ENCODE measurements at regions not wholly inside any gene's neighbourhood (a gene's known extent, or its start where the extent isn't known, plus 50 kb on each side); places are given as distances from the start of the nearest gene placed in this dataset.

DNA sequence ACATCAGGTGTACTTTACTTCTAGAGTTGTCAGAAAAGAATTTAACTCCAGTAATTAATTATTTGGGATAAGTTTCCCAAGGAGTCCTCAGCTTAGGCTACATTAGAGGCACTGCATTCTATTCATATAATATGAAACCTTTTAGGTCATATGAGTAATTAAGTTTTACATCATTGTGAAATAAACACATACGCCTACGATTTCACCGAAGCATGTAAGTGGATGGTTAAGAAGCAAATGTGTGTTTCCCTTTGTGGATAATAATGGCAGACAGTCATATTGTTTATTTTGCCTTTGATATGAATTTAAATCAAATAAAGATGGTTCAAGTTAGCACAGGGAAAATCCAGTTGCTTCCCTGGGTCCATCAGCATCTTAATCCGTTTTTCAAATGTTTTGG is 535.9 kb upstream of the ATP11B start:
- Histone ChIP-seq H3K4me3 (ENCODE audit: low read depth in 2 of 2, low read length in 2 of 2) (no peak overlapping the region), H3K27ac (ENCODE audit: low read length) (no peak overlapping the region), H3K36me3 (ENCODE audit: control insufficient read depth, insufficient read depth, low read length) (no peaks in the 10 kb centered on the region), H3K4me1 (ENCODE audit: control insufficient read depth, insufficient read depth, low read length) (no peaks in the 10 kb centered on the region), H3K27me3 (ENCODE audit: control insufficient read depth, insufficient read depth, low read length) (no peaks in the 10 kb centered on the region), H3K9me3 (ENCODE audit: control insufficient read depth, insufficient read depth, low read depth, low read length) (no peaks in the 10 kb centered on the region)
- ChIA-PET CTCF (interaction anchor here (0.6 kb wide), 1 partner anchor 1077 kb away, joined by 6 read pairs; no protein-coding TSS in a partner anchor), POLR2A (no interaction called here)
- ATAC-seq: no peak
- in situ Hi-C loops (cut with HindIII; ENCODE audit: low pct_unique_long_range_greater_than_20kb, low sequenced_read_pairs): no loop called here
- no peak for TF ChIP-seq POLR2AphosphoS5 (IDR thresholded peaks at IDR 0.05; ENCODE audit: low read depth, low read length)
- TF ChIP-seq, protein P1, sequence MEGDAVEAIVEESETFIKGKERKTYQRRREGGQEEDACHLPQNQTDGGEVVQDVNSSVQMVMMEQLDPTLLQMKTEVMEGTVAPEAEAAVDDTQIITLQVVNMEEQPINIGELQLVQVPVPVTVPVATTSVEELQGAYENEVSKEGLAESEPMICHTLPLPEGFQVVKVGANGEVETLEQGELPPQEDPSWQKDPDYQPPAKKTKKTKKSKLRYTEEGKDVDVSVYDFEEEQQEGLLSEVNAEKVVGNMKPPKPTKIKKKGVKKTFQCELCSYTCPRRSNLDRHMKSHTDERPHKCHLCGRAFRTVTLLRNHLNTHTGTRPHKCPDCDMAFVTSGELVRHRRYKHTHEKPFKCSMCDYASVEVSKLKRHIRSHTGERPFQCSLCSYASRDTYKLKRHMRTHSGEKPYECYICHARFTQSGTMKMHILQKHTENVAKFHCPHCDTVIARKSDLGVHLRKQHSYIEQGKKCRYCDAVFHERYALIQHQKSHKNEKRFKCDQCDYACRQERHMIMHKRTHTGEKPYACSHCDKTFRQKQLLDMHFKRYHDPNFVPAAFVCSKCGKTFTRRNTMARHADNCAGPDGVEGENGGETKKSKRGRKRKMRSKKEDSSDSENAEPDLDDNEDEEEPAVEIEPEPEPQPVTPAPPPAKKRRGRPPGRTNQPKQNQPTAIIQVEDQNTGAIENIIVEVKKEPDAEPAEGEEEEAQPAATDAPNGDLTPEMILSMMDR (IDR thresholded peaks at IDR 0.05): no peak
- TF ChIP-seq, protein P2, sequence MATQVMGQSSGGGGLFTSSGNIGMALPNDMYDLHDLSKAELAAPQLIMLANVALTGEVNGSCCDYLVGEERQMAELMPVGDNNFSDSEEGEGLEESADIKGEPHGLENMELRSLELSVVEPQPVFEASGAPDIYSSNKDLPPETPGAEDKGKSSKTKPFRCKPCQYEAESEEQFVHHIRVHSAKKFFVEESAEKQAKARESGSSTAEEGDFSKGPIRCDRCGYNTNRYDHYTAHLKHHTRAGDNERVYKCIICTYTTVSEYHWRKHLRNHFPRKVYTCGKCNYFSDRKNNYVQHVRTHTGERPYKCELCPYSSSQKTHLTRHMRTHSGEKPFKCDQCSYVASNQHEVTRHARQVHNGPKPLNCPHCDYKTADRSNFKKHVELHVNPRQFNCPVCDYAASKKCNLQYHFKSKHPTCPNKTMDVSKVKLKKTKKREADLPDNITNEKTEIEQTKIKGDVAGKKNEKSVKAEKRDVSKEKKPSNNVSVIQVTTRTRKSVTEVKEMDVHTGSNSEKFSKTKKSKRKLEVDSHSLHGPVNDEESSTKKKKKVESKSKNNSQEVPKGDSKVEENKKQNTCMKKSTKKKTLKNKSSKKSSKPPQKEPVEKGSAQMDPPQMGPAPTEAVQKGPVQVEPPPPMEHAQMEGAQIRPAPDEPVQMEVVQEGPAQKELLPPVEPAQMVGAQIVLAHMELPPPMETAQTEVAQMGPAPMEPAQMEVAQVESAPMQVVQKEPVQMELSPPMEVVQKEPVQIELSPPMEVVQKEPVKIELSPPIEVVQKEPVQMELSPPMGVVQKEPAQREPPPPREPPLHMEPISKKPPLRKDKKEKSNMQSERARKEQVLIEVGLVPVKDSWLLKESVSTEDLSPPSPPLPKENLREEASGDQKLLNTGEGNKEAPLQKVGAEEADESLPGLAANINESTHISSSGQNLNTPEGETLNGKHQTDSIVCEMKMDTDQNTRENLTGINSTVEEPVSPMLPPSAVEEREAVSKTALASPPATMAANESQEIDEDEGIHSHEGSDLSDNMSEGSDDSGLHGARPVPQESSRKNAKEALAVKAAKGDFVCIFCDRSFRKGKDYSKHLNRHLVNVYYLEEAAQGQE (IDR thresholded peaks at IDR 0.05; ENCODE audit: insufficient read depth in 1 of 2, low read depth in 2 of 2, low read length in 1 of 2): no peak
- no TSS peak for BruUV-seq (replicated peaks)
- no peak for DNase-seq (ENCODE audit: low read depth, low spot score)
- intact Hi-C loops (cut with micrococcal nuclease; ENCODE audit: unreplicated experiment): loop anchor here (5.0 kb wide), 1 partner anchor 290 kb away; no protein-coding TSS in a partner anchor

DNA sequence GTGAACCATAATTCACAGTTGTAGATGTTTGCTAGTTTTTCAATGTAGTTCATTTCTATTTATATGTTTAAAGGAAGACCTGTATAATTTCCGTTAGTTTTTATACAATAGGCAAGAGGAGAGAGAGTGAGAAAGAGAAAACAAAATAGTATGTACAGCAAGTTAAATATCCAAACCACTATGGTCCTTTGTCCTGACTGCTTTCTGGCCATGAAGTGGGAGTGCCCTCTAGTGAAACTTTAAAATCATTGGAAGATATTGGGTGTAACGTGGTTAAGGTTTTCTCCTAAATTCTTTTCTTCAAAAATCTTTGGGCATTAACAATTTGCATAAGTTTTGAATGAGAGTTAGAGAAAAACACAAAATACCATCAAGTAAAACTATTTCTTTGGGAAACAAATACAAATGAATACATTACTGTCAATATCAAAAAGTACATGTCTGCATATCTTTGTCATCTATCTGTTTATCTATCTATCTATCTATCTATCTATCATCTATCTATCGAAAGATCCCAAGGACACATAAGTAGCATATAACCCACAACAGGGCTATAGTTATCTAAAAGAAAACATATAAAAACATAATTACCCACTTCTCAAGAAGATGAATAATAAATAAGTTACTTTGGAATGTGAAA is 534.6 kb upstream of the ATP11B start:
- BruUV-seq (replicated peaks): no TSS peak
- Histone ChIP-seq H3K4me1 (ENCODE audit: control insufficient read depth, insufficient read depth, low read length) (no peaks in the 10 kb centered on the region), H3K9me3 (ENCODE audit: control insufficient read depth, insufficient read depth, low read depth, low read length) (no peaks in the 10 kb centered on the region), H3K4me3 (ENCODE audit: low read depth in 2 of 2, low read length in 2 of 2) (no peak overlapping the region), H3K27ac (ENCODE audit: low read length) (no peak overlapping the region), H3K27me3 (ENCODE audit: control insufficient read depth, insufficient read depth, low read length) (0 out of 2 replicates have a peak, but pooled peaks cover under 1% of the 10 kb centered on the region), H3K36me3 (ENCODE audit: control insufficient read depth, insufficient read depth, low read length) (no peaks in the 10 kb centered on the region)
- ChIA-PET POLR2A (no interaction called here), CTCF (no interaction called here)
- in situ Hi-C loops (cut with HindIII; ENCODE audit: low pct_unique_long_range_greater_than_20kb, low sequenced_read_pairs) (no loop called here), intact Hi-C loops (cut with micrococcal nuclease; ENCODE audit: unreplicated experiment) (loop anchor here (1.0 to 5.0 kb wide), 2 partner anchors 291 to 549 kb away; no protein-coding TSS in a partner anchor)
- ATAC-seq: peak; percentile 78
- TF ChIP-seq SIN3A (IDR thresholded peaks at IDR 0.05; ENCODE audit: borderline replicate concordance, insufficient read depth, low read depth, low read length) (no peak), POLR2AphosphoS5 (IDR thresholded peaks at IDR 0.05; ENCODE audit: low read depth, low read length) (no peak), TCF7L2 (IDR thresholded peaks at IDR 0.05; ENCODE audit: low read depth, low read length) (no peak)
- TF ChIP-seq, protein P1 (IDR thresholded peaks at IDR 0.05): peak; percentile 81; the same call in 1 of the 2 replicates
- peak; percentile 28 for DNase-seq (ENCODE audit: low read depth, low spot score)

All from Panc1 (cell line).